HFFc6 (cell line): ENCODE measurements at regions not wholly inside any gene's neighbourhood (a gene's known extent, or its start where the extent isn't known, plus 50 kb on each side); places are given as distances from the start of the nearest gene placed in this dataset.

ENCODE experiments used
- DNase-seq: peaks from one replicate; pipeline ENCODE4 v3.0.0-alpha.2; 2018
- H3K27ac Mint-ChIP-seq: 2 replicates; pipeline ENCODE4 v1.8.0; 2020; ENCODE audit warnings: mild to moderate bottlenecking, mixed read lengths
- H3K27me3 Mint-ChIP-seq: 2 replicates; pipeline ENCODE4 v1.8.0; 2021; ENCODE audit warnings: mild to moderate bottlenecking, moderate library complexity, mixed read lengths; ENCODE audit not compliant: insufficient read depth
- H3K36me3 Mint-ChIP-seq: 2 replicates; pipeline ENCODE4 v1.8.0; 2021; ENCODE audit warnings: low read depth, mixed read lengths
- H3K4me1 Mint-ChIP-seq: 2 replicates; pipeline ENCODE4 v1.8.0; 2020; ENCODE audit warnings: low read depth, mixed read lengths
- H3K4me3 Mint-ChIP-seq: 2 replicates; pipeline ENCODE4 v1.8.0; 2020; ENCODE audit warnings: mild to moderate bottlenecking, moderate library complexity, mixed read lengths
- H3K9me3 Mint-ChIP-seq: 2 replicates; pipeline ENCODE4 v1.8.0; 2020; ENCODE audit warnings: mild to moderate bottlenecking, mixed read lengths
- TF ChIP-seq, protein P1 (sequence below): fragments of 200-600 bp; sonication (generic); IDR thresholded peaks from 2 replicates; pipeline ENCODE4 v1.5.0; 2021; ENCODE audit warnings: antibody characterized with exemption, mild to moderate bottlenecking

DNA sequence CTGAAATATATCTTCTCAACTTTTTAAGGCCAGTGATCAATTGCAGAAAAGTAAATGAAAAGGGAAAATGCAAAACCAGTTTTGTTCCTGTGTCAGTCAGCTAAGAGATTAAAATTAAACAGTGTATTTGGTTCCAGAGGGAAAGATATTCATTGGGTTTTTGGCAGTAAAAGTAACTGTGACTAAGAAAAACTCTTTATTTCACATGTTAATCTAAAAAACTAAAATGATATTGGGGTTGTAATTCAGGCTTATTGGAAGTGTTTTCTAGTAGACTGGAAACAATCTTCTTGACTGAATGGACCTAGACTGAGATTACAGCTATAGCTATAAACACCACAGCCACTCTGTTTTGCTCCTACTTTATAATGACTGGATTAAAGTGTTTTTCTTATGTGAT is 413.9 kb downstream of the ADGRL2 start:
- H3K9me3 Mint-ChIP-seq = peaks cover 40% of the 10 kb centered on the region
- TF ChIP-seq, protein P1, sequence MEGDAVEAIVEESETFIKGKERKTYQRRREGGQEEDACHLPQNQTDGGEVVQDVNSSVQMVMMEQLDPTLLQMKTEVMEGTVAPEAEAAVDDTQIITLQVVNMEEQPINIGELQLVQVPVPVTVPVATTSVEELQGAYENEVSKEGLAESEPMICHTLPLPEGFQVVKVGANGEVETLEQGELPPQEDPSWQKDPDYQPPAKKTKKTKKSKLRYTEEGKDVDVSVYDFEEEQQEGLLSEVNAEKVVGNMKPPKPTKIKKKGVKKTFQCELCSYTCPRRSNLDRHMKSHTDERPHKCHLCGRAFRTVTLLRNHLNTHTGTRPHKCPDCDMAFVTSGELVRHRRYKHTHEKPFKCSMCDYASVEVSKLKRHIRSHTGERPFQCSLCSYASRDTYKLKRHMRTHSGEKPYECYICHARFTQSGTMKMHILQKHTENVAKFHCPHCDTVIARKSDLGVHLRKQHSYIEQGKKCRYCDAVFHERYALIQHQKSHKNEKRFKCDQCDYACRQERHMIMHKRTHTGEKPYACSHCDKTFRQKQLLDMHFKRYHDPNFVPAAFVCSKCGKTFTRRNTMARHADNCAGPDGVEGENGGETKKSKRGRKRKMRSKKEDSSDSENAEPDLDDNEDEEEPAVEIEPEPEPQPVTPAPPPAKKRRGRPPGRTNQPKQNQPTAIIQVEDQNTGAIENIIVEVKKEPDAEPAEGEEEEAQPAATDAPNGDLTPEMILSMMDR = no peak
- no peaks in the 10 kb centered on the region; the same call in 1 of the 2 replicates for H3K27me3 Mint-ChIP-seq
- H3K27ac Mint-ChIP-seq = no peak overlapping the region
- H3K36me3 Mint-ChIP-seq = no peaks in the 10 kb centered on the region
- H3K4me3 Mint-ChIP-seq = no peak overlapping the region
- no peak for DNase-seq
- no peaks in the 10 kb centered on the region for H3K4me1 Mint-ChIP-seq

- no peak overlapping the region for H3K4me3 Mint-ChIP-seq
- H3K9me3 Mint-ChIP-seq = peaks cover 23% of the 10 kb centered on the region
- DNase-seq = no peak
- no peaks in the 10 kb centered on the region for H3K27me3 Mint-ChIP-seq
- no peak overlapping the region for H3K27ac Mint-ChIP-seq
- H3K4me1 Mint-ChIP-seq = no peaks in the 10 kb centered on the region
- H3K36me3 Mint-ChIP-seq = no peaks in the 10 kb centered on the region
- TF ChIP-seq, protein P1 = no peak
Observed at GRCh38 chr1:82197606-82198005, 396.9 kb downstream of the ADGRL2 start.

- Mint-ChIP-seq H3K9me3 (peaks cover 22% of the 10 kb centered on the region), H3K27ac (no peak overlapping the region), H3K4me3 (no peak overlapping the region), H3K27me3 (no peaks in the 10 kb centered on the region), H3K36me3 (no peaks in the 10 kb centered on the region), H3K4me1 (no peaks in the 10 kb centered on the region)
- no peak for DNase-seq
- TF ChIP-seq, protein P1 = no peak
Observed at GRCh38 chr1:82195245-82195644, 394.5 kb downstream of the ADGRL2 start.

DNA sequence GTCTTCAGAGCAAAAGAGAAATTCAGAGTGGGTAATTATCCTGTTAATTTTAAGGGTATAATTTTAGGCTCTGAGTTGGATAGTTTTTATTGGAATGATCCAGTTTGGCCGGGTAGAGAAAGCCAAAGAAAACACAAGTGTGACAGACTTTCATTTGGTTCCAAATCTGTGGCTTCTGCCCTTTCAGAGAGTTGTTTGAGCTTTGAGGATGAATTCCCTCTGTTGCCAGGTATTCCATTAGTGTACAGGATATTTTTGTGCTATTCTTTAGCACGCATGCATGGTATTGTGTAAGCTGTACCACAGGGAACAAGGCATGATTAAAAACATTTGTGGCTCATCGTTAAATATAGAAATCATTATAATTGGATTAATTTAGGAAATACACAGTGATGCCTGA is 384.4 kb downstream of the ADGRL2 start:
- H3K4me3 Mint-ChIP-seq = no peak overlapping the region
- peaks cover 29% of the 10 kb centered on the region for H3K9me3 Mint-ChIP-seq
- H3K36me3 Mint-ChIP-seq = no peaks in the 10 kb centered on the region
- no peak for DNase-seq
- TF ChIP-seq, protein P1 = no peak
- no peaks in the 10 kb centered on the region; the same call in 1 of the 2 replicates for H3K27me3 Mint-ChIP-seq
- no peak overlapping the region for H3K27ac Mint-ChIP-seq
- H3K4me1 Mint-ChIP-seq = no peaks in the 10 kb centered on the region

- H3K27ac Mint-ChIP-seq = no peak overlapping the region
- TF ChIP-seq, protein P1 = no peak
- no peaks in the 10 kb centered on the region; the same call in 1 of the 2 replicates for H3K27me3 Mint-ChIP-seq
- H3K36me3 Mint-ChIP-seq = no peaks in the 10 kb centered on the region
- no peak overlapping the region for H3K4me3 Mint-ChIP-seq
- DNase-seq = no peak
- H3K4me1 Mint-ChIP-seq = no peaks in the 10 kb centered on the region
- H3K9me3 Mint-ChIP-seq = peaks cover 24% of the 10 kb centered on the region
Observed at GRCh38 chr1:82181846-82182245, 381.1 kb downstream of the ADGRL2 start.

- Mint-ChIP-seq H3K9me3 (peaks cover 23% of the 10 kb centered on the region), H3K36me3 (no peaks in the 10 kb centered on the region), H3K27ac (no peak overlapping the region), H3K27me3 (no peaks in the 10 kb centered on the region; the same call in 1 of the 2 replicates), H3K4me3 (no peak overlapping the region), H3K4me1 (no peaks in the 10 kb centered on the region)
- TF ChIP-seq, protein P1 = no peak
- DNase-seq = no peak
Observed at GRCh38 chr1:82179131-82179530, 378.4 kb downstream of the ADGRL2 start.
